NCI-H2227 (cell line): ENCODE measurements at regions not wholly inside any gene's neighbourhood (a gene's known extent, or its start where the extent isn't known, plus 50 kb on each side); places are given as distances from the start of the nearest gene placed in this dataset.

Source experiments
- DNase-seq: peaks from one replicate; lab custom pipeline; 2025; ENCODE audit not compliant: unreplicated experiment; lab: John Stamatoyannopoulos, UW

GRCh38 chr7:26458466-26459145 is 166.9 kb downstream of the SNX10 start:
- DNase-seq, result no peak

GRCh38 chr7:26459540-26460193 is 168.0 kb downstream of the SNX10 start:
- DNase-seq, result no peak

GRCh38 chr7:26460351-26461085 is 168.9 kb downstream of the SNX10 start:
- no peak for DNase-seq

GRCh38 chr7:26461518-26461917 is 169.9 kb downstream of the SNX10 start:
- DNase-seq, result no peak

GRCh38 chr7:26466007-26466406 is 174.3 kb downstream of the SNX10 start:
- DNase-seq, result no peak

- no peak for DNase-seq
These were observed 175.4 kb downstream of the SNX10 start for GRCh38 chr7:26467104-26467503.

- no peak for DNase-seq
These were observed 175.9 kb downstream of the SNX10 start for GRCh38 chr7:26467541-26467940.

- no peak for DNase-seq
These were observed 177.0 kb downstream of the SNX10 start for GRCh38 chr7:26468625-26469024.

- DNase-seq, result no peak
These were observed 177.5 kb downstream of the SNX10 start for GRCh38 chr7:26469188-26469587.

- no peak for DNase-seq
These were observed 179.0 kb downstream of the SNX10 start for GRCh38 chr7:26470691-26471090.

- DNase-seq, result no peak
These were observed 179.8 kb downstream of the SNX10 start for GRCh38 chr7:26471306-26472075.

GRCh38 chr7:26472971-26473370 is 181.3 kb downstream of the SNX10 start:
- no peak for DNase-seq

- no peak for DNase-seq
These were observed 184.6 kb downstream of the SNX10 start for GRCh38 chr7:26476271-26476670.

GRCh38 chr7:26477381-26477990 is 185.8 kb downstream of the SNX10 start:
- DNase-seq, result peak; percentile 12

- DNase-seq, result no peak
These were observed 186.9 kb downstream of the SNX10 start for GRCh38 chr7:26478550-26478949.

- no peak for DNase-seq
These were observed 187.9 kb downstream of the SNX10 start for GRCh38 chr7:26479581-26479980.

- no peak for DNase-seq
These were observed 188.5 kb downstream of the SNX10 start for GRCh38 chr7:26480156-26480555.

- DNase-seq, result no peak
These were observed 191.3 kb downstream of the SNX10 start for GRCh38 chr7:26482927-26483326.

- DNase-seq, result no peak
These were observed 192.2 kb downstream of the SNX10 start for GRCh38 chr7:26483843-26484242.

- no peak for DNase-seq
These were observed 193.8 kb downstream of the SNX10 start for GRCh38 chr7:26485367-26485934.

GRCh38 chr7:26486153-26486552 is 194.5 kb downstream of the SNX10 start:
- DNase-seq, result no peak
